ENCODE measurements at regions not wholly inside any gene's neighbourhood (a gene's known extent, or its start where the extent isn't known, plus 50 kb on each side); places are given as distances from the start of the nearest gene placed in this dataset.
"Not testable (repeated sequence)": the region's sequence is repeated elsewhere in the genome, so short reads cannot be mapped to it uniquely, and the experiment has no call there.

DNA sequence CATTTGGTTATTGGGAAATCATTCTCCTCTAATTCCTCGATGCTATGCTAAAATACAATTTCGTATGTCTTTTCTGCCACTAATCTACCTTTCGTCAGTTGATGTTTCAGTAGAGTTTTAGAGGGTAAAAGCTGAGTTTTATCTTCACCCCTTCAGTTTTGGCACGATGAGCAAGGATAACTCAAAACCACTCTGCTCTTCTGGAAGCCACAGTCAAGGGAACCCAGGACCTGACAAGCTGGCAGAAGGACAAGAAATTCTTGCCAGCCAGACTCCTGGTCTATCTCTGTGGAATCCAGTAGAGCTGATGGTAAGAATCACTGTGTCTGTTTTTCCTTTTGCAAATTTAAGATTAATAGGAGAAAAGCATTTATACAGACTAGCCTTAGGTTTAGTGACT, 414.4 kb upstream of the LRRC3B start:
- Mint-ChIP-seq H3K4me1 (ENCODE audit: low read depth) (no peaks in the 10 kb centered on the region), H3K4me3 (no peak overlapping the region), H3K27me3 (ENCODE audit: low read depth) (no peaks in the 10 kb centered on the region), H3K9me3 (peaks cover 15% of the 10 kb centered on the region), H3K27ac (no peak overlapping the region), H3K36me3 (ENCODE audit: low read depth) (no peaks in the 10 kb centered on the region)
- DNase-seq (ENCODE audit: low spot score) = no peak

DNA sequence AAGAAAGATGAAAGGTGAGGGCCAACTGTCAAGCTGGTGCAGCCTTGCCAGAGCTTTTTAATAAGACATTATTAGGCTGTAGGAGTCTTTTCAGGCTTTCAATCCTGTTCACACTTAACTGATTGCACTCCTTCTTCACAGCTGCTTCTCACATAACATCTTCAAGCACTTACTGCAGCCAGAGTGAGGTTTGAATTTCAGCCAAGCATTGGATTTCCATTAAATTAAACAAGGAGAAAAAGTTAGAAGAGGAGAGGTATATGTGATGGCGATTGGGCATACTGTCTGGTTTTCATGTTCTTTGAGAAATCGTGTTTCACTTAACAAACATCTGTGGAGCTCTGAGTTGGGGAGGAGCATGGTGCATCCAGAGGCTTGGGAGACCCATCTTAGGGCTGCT, 392.8 kb upstream of the LRRC3B start:
- H3K27me3 Mint-ChIP-seq (ENCODE audit: low read depth) = no peaks in the 10 kb centered on the region
- H3K27ac Mint-ChIP-seq = no peak overlapping the region
- H3K4me3 Mint-ChIP-seq = no peak overlapping the region
- no peak for DNase-seq (ENCODE audit: low spot score)
- no peaks in the 10 kb centered on the region for H3K4me1 Mint-ChIP-seq (ENCODE audit: low read depth)
- no peaks in the 10 kb centered on the region for H3K36me3 Mint-ChIP-seq (ENCODE audit: low read depth)
- peaks cover 7% of the 10 kb centered on the region for H3K9me3 Mint-ChIP-seq

- Mint-ChIP-seq H3K4me1 (ENCODE audit: low read depth) (no peaks in the 10 kb centered on the region), H3K9me3 (peaks cover 9% of the 10 kb centered on the region), H3K27me3 (ENCODE audit: low read depth) (no peaks in the 10 kb centered on the region), H3K4me3 (no peak overlapping the region), H3K27ac (no peak overlapping the region), H3K36me3 (ENCODE audit: low read depth) (no peaks in the 10 kb centered on the region)
- no peak for DNase-seq (ENCODE audit: low spot score)
Observed at GRCh38 chr3:26233374-26233773, 389.2 kb upstream of the LRRC3B start.

GRCh38 chr3:26236531-26236930, 386.0 kb upstream of the LRRC3B start:
- Mint-ChIP-seq H3K9me3 (peaks cover 11% of the 10 kb centered on the region), H3K27ac (no peak overlapping the region), H3K27me3 (ENCODE audit: low read depth) (no peaks in the 10 kb centered on the region), H3K36me3 (ENCODE audit: low read depth) (no peaks in the 10 kb centered on the region), H3K4me1 (ENCODE audit: low read depth) (no peaks in the 10 kb centered on the region), H3K4me3 (no peak overlapping the region)
- no peak for DNase-seq (ENCODE audit: low spot score)

GRCh38 chr3:26237036-26237682, 385.4 kb upstream of the LRRC3B start:
- Mint-ChIP-seq H3K27me3 (ENCODE audit: low read depth) (no peaks in the 10 kb centered on the region), H3K9me3 (peaks cover 14% of the 10 kb centered on the region), H3K36me3 (ENCODE audit: low read depth) (no peaks in the 10 kb centered on the region), H3K27ac (no peak overlapping the region), H3K4me1 (ENCODE audit: low read depth) (no peaks in the 10 kb centered on the region), H3K4me3 (no peak overlapping the region)
- DNase-seq (ENCODE audit: low spot score) = no peak

GRCh38 chr3:26244586-26244985, 378.0 kb upstream of the LRRC3B start:
- H3K36me3 Mint-ChIP-seq (ENCODE audit: low read depth); H3K27me3 Mint-ChIP-seq (ENCODE audit: low read depth); H3K4me3 Mint-ChIP-seq; H3K4me1 Mint-ChIP-seq (ENCODE audit: low read depth); DNase-seq (ENCODE audit: low spot score); H3K27ac Mint-ChIP-seq: not testable (repeated sequence)
- peaks cover 23% of the 10 kb centered on the region for H3K9me3 Mint-ChIP-seq

GRCh38 chr3:26245236-26245635, 377.3 kb upstream of the LRRC3B start:
- Mint-ChIP-seq H3K4me1 (ENCODE audit: low read depth) (no peaks in the 10 kb centered on the region), H3K4me3 (no peak overlapping the region), H3K27ac (no peak overlapping the region), H3K27me3 (ENCODE audit: low read depth) (no peaks in the 10 kb centered on the region), H3K9me3 (peaks cover 23% of the 10 kb centered on the region), H3K36me3 (ENCODE audit: low read depth) (no peaks in the 10 kb centered on the region)
- DNase-seq (ENCODE audit: low spot score) = no peak

DNA sequence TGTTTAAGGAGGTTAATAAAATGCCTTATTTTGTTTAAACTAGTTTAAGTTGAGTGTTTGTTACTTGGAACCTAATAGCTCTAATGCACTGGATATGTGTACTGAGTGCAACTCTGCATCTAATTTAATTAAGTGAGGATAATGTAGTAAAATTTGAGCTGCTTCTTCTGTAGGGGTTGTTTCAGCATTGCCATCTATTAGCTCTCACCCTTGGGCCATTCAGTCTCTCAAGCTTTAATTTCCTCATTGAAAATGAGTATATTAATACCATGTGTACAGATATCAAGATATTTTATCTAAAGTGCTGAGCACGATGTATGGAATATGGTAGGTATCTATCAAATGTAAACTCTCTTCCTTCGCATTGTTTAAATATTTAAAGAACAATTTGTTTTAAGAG, 375.7 kb upstream of the LRRC3B start:
- Mint-ChIP-seq H3K4me1 (ENCODE audit: low read depth) (no peaks in the 10 kb centered on the region), H3K9me3 (peaks cover 29% of the 10 kb centered on the region), H3K4me3 (no peak overlapping the region), H3K36me3 (ENCODE audit: low read depth) (no peaks in the 10 kb centered on the region), H3K27ac (no peak overlapping the region), H3K27me3 (ENCODE audit: low read depth) (no peaks in the 10 kb centered on the region)
- DNase-seq (ENCODE audit: low spot score) = no peak

DNA sequence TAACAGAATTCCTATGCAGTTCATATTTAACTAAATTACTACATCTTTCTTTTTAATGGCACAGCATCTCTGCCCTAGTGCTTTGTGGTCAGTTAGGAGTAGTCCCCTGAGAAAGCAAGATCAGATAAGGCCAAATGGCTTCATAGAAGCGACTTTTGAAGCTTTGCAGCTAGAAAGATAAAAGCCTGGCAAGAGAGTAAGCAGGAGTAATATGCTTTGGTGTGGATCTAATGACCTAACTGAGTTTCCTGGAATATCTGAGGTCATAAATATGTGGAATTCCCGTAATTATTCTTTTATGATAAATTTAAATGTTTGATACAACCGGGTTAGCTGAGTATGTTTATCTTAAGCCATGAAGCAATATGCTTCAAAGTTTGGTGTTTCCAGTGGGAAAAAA, 374.9 kb upstream of the LRRC3B start:
- peaks cover 25% of the 10 kb centered on the region for H3K9me3 Mint-ChIP-seq
- H3K4me1 Mint-ChIP-seq (ENCODE audit: low read depth) = no peaks in the 10 kb centered on the region
- H3K4me3 Mint-ChIP-seq = no peak overlapping the region
- H3K27me3 Mint-ChIP-seq (ENCODE audit: low read depth) = no peaks in the 10 kb centered on the region
- H3K36me3 Mint-ChIP-seq (ENCODE audit: low read depth) = no peaks in the 10 kb centered on the region
- no peak for DNase-seq (ENCODE audit: low spot score)
- no peak overlapping the region for H3K27ac Mint-ChIP-seq

- no peaks in the 10 kb centered on the region for H3K27me3 Mint-ChIP-seq (ENCODE audit: low read depth)
- H3K4me3 Mint-ChIP-seq = no peak overlapping the region
- no peaks in the 10 kb centered on the region for H3K4me1 Mint-ChIP-seq (ENCODE audit: low read depth)
- no peak for DNase-seq (ENCODE audit: low spot score)
- H3K9me3 Mint-ChIP-seq = peaks cover 15% of the 10 kb centered on the region
- H3K27ac Mint-ChIP-seq = no peak overlapping the region
- no peaks in the 10 kb centered on the region for H3K36me3 Mint-ChIP-seq (ENCODE audit: low read depth)
Observed at GRCh38 chr3:26252001-26252400, 370.6 kb upstream of the LRRC3B start.

GRCh38 chr3:26256224-26256623, 366.3 kb upstream of the LRRC3B start:
- no peaks in the 10 kb centered on the region for H3K4me1 Mint-ChIP-seq (ENCODE audit: low read depth)
- H3K36me3 Mint-ChIP-seq (ENCODE audit: low read depth) = no peaks in the 10 kb centered on the region
- H3K27me3 Mint-ChIP-seq (ENCODE audit: low read depth) = no peaks in the 10 kb centered on the region
- H3K9me3 Mint-ChIP-seq = peaks cover under 1% of the 10 kb centered on the region
- no peak overlapping the region for H3K27ac Mint-ChIP-seq
- H3K4me3 Mint-ChIP-seq = no peak overlapping the region
- no peak for DNase-seq (ENCODE audit: low spot score)

DNA sequence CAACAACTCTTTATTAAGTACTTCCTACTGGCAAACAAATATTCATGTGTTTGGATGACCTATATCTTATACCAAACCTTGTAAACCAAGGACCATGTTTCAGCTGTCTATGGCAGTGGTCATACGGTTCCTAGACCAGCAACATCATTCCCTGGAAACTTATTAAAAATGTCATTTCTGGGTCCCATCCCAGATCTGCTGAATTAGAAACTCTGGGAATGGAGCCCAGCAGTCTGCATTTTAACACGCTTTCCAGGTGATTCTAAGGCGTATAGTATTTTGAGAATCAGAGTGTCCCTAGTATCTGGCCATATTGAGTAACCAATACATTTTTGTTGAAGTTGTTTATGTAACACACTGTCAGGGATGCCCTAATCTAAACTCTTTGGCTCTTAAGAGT, 363.4 kb upstream of the LRRC3B start:
- H3K27ac Mint-ChIP-seq = no peak overlapping the region

GRCh38 chr3:26260139-26260538, 362.4 kb upstream of the LRRC3B start:
- DNase-seq (ENCODE audit: low spot score) = no peak
- no peak overlapping the region for H3K27ac Mint-ChIP-seq
- H3K4me1 Mint-ChIP-seq (ENCODE audit: low read depth) = no peaks in the 10 kb centered on the region
- no peaks in the 10 kb centered on the region for H3K27me3 Mint-ChIP-seq (ENCODE audit: low read depth)
- H3K4me3 Mint-ChIP-seq = no peak overlapping the region
- no peaks in the 10 kb centered on the region for H3K36me3 Mint-ChIP-seq (ENCODE audit: low read depth)
- H3K9me3 Mint-ChIP-seq = no peaks in the 10 kb centered on the region

More for the DNA sequence above, 363.4 kb upstream of the LRRC3B start:
- no peaks in the 10 kb centered on the region for H3K4me1 Mint-ChIP-seq (ENCODE audit: low read depth)
- no peak overlapping the region for H3K4me3 Mint-ChIP-seq
- DNase-seq (ENCODE audit: low spot score) = no peak
- no peaks in the 10 kb centered on the region for H3K36me3 Mint-ChIP-seq (ENCODE audit: low read depth)
- H3K27me3 Mint-ChIP-seq (ENCODE audit: low read depth) = no peaks in the 10 kb centered on the region
- H3K9me3 Mint-ChIP-seq = no peaks in the 10 kb centered on the region

DNA sequence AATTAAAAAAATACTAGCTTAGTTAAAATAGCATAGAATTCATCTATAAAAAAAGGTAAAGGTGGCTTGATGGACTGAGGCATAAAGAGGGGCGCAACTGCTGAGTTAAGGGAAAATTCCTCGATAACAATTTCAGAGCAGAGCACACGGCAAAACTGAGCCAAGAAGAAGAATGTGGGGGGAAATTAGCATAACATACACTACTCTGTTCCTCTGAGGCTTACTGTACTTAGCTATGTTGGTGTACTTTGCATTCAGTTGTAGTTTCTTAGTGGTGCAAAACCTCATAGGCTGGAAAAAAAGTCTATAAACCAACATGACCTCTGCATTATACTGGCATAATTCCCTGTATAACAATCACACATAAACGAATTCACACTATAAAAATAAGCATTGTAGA, 357.9 kb upstream of the LRRC3B start:
- no peaks in the 10 kb centered on the region for H3K27me3 Mint-ChIP-seq (ENCODE audit: low read depth)
- DNase-seq (ENCODE audit: low spot score) = no peak
- H3K9me3 Mint-ChIP-seq = no peaks in the 10 kb centered on the region
- H3K36me3 Mint-ChIP-seq (ENCODE audit: low read depth) = no peaks in the 10 kb centered on the region
- no peak overlapping the region for H3K27ac Mint-ChIP-seq
- no peak overlapping the region for H3K4me3 Mint-ChIP-seq
- H3K4me1 Mint-ChIP-seq (ENCODE audit: low read depth) = no peaks in the 10 kb centered on the region

GRCh38 chr3:26271848-26272247, 350.7 kb upstream of the LRRC3B start:
- no peaks in the 10 kb centered on the region for H3K9me3 Mint-ChIP-seq
- H3K36me3 Mint-ChIP-seq (ENCODE audit: low read depth) = no peaks in the 10 kb centered on the region
- DNase-seq (ENCODE audit: low spot score) = no peak
- H3K27ac Mint-ChIP-seq = no peak overlapping the region
- no peaks in the 10 kb centered on the region for H3K27me3 Mint-ChIP-seq (ENCODE audit: low read depth)
- H3K4me1 Mint-ChIP-seq (ENCODE audit: low read depth) = no peaks in the 10 kb centered on the region
- no peak overlapping the region for H3K4me3 Mint-ChIP-seq
